KBM-7 (cell line): ENCODE measurements at regions not wholly inside any gene's neighbourhood (a gene's known extent, or its start where the extent isn't known, plus 50 kb on each side); places are given as distances from the start of the nearest gene placed in this dataset.

Experiments used
- DNase-seq: peaks from one replicate; pipeline ENCODE4 v3.0.0-alpha.2; 2015
- in situ Hi-C: fragments of 300-500 bp; cut with MboI; formaldehyde crosslinking; loops from 2 replicates; pipeline ENCODE4 v1.14.3; 2020; ENCODE audit warnings: low sequenced_read_pairs, low pct_unique_long_range_greater_than_20kb, mixed read lengths

DNA sequence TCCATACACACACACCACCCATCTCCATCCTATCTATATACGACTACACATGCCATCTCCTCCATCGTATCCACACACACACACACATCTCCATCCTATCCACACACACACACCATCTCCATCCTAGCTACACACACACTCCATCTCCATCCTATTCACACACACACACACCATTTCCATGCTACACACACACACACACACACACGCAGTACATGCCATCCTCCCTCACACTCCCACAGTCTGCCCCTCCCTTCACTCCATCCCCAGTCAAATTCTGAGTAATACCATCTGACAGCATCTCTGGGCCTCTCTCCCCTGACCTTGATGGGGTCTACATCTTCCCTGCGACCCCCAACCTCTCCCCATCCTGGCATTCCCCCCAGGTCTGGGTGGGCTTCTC is 193.8 kb upstream of the LHX5 start:
- DNase-seq = no peak
- in situ Hi-C loops = no loop called here

DNA sequence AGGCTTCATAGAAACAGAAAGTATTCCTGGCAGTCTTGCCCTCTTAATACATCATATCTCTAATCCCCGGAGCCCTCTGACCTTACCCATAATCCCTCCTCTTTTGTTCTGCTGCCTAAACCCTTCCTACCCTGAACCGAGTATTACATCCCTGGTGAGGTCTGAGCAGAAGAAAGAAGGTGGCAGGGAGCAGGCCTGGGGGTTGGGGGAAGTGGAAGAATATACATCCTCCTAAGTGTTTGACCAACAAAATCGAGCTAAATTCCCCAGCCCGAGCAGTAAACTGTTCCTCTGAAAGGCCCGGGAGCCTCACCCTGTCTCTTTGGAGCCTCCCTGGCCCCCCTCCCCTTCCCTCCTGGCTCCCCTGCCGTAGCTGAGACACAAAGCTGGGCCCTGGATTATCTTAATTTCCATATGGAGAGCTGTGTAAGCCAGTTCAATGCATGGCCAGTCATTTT is 192.6 kb upstream of the LHX5 start:
- in situ Hi-C loops = no loop called here

DNA sequence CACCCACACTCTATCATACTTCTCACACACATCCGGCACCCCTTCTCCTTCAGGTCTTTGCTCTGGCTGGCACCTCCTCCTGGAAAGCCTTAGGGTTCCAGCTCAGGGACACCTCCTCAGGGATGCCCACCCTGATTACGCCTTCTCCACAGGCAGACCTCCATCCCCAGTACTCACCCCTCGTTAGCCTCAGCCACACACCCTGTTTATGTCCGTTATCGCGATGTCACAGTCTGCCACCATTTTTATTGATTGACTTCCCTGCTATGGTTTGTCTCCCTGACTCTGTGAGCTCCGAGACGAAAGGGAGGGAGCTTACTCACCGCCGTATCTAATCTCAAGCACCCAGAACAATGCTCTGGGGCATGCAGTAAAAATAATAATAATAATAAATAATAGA is 191.7 kb upstream of the LHX5 start:
- no peak for DNase-seq

More for the DNA sequence above, 192.6 kb upstream of the LHX5 start:
- DNase-seq = no peak

DNA sequence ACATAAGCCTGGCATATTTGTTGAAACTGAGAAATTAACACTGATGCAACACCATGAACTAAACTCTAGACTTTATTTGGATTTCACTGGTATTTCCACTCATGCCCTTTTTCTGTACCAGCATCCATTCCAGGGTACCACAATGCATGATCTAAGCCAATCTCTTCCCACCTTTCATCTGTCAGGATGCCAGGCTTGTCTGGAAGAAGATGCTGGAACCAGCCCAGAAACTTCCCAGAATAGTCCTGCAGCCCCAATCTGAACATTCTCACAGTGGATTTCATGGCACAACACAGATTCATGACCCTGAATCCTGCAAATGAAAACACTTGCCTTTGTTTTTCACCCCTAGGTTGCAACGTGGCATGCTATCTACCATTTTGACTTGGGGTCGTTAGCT is 189.3 kb upstream of the LHX5 start:
- in situ Hi-C loops = no loop called here
- no peak for DNase-seq

More for the DNA sequence above, 191.7 kb upstream of the LHX5 start:
- in situ Hi-C loops = no loop called here

DNA sequence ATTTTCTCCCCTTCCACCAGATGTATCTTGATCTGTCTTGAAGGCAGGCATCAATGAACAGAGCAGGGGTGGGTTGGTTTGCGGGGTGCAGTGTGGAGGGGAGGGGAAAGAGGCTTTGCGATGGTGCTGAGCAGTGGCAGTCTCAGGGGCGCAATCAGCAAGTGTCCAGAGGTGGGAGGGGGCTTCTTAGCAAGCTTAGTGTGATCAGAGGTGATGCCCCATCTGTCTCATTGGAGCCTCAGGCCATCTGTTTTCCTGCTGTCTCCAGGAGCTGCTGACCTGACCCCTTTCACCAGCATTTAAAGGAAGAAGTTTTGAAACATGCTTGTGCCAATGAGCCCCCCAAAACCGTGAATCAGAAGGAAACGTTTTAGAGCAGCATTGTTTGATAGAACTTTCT is 187.7 kb upstream of the LHX5 start:
- DNase-seq = no peak
- in situ Hi-C loops = no loop called here

DNA sequence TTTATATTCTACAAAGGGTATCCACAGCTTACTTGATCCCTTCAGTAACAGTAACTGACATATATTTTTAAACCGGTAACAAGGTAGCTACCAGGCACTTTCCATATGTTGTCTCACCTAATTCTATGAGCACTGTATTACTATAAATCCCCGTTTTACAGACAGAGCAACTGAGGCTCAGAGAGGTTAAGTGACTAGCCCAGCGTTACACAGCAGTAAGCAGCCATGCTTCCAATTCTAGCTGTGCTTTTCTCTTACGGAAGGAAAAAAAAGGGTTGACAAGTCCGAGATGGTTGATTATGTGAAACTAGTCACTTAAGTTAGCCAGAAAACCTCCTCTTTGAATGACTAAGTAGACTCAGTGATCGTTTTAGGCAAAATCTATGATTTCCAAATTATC is 187.3 kb upstream of the LHX5 start:
- no peak for DNase-seq
- in situ Hi-C loops = no loop called here

DNA sequence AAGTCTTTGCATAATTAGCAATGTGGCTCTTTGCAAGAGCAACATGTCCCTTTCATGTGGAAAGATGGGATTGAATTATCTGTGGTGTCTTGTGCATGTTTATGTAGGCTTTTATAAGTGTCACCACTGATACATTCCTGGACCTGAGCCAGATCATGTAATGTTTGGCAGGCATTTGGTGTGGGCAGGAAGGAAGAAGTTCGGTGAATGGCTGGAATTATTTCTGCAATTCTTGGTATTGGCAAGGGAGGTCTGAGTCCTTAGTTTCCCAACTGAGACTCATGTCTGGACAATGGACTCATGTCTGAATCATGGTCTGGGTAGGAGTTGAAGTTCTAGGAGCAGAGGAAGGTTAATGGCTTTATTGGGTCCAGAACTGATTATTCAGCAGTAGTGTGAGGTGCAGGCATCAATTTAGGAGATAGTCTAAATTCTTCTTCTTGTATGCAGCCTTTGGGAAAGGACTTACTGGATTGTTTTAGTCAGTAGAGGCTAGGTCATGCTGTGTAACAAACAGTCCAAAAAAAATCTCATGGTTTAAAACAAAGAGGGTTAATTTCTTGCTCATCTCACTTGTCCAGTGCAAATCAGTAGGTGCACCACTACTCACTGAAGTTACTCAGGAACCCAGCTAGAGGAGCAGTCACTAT is 186.5 kb upstream of the LHX5 start:
- in situ Hi-C loops = no loop called here
- DNase-seq = no peak

DNA sequence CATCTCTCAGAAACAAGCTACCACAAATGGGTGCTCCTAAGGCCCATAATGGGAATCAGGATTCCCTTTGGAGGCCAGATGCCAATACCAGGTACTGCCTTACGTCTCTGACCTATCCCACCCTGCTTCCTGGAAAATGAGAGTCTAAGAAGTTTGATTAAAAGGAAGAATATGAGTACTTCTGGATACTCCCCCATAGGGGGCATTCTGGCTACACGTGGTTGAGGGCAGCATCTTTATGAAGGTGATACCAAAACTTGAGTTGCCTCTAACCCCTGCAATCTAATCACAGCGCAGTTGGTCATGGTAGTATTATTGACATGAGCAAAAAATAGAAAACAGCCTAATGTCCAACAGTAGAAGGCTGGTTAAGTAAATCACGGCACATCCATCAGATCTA is 184.2 kb upstream of the LHX5 start:
- DNase-seq = no peak
- in situ Hi-C loops = no loop called here

DNA sequence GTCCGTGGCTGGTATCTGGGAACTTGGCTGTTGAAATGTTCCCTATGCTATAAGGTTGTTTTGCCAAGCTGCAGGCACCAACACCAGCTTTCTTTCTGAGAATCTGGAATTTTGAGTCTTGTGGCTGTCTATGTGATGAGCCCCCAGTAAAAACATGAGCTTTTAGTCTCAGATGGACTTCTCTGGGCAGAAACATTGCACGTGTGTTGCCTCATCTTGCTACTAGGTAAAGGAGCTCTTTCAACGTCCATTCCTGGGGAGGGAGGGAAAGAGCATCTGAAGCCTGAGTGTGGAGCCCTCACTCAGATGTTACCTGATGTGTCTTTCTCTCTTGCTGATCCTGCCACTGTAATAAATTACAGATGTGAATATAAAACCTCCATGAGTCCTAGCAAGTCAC is 183.8 kb upstream of the LHX5 start:
- in situ Hi-C loops = no loop called here

DNA sequence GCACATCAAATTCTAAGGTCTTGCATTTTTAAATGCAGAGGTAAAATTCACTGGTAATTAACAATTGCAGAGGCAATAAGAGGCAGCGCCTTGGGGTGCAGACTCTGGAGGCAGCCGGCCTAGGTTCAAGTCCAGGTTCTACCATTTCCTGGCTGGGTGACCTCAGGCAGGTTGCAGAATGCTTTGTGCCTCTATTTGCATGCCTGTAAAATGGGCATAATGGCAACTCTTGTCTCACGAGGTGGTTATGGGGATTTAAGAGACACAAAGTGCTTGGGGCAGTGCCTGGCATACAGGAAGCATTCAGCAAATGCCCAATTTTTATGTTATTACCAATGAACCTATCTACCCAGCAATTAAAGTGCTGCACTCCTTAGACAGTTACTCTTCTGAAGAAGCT is 180.0 kb upstream of the LHX5 start:
- no peak for DNase-seq
- in situ Hi-C loops = no loop called here

More for the DNA sequence above, 183.8 kb upstream of the LHX5 start:
- no peak for DNase-seq

DNA sequence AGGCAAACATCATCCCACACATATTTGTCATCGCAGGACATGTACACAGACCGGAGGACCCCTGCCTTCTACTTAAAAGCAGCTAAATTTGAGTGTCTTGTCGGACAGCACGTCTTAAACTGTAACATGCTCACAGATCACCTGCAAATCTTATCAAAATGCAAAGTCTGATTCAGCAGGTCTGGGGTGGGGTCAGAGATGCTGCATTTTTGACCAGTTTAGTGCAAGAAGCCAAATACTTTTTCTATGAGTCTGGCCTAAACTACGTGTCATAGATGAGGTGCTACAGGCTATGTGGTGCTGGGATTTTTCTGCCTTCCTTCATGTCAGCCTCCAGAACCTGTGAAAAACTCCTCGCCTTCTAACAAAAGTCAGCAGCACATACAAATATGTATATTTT is 178.8 kb upstream of the LHX5 start:
- DNase-seq = no peak
- in situ Hi-C loops = no loop called here

DNA sequence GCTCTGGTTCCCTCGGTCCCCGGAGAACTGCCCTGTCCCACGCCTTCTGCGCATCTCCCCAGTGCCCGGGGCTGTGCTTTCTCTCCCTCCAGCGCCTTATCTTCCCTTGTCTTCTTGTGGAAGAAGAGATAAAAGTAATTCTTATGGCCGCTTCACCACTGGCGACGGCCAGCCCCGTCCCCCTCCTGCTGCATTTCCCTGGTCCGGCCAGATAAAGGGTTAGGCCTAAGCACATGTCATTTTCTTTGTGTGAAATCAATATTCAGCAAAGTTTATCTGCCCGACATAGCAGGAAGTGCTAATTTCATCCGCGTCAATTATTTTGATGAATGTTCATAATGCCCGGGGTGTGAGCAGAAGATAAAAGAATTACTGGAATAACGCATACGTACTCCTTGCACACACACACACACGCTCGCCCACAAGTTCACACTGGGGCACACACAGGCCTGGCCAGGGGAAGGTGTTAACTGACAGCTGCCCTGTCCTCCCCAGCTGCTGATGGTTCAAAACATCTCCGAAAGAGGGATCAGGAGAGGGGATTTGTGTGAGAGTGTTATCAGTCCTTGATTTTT is 177.7 kb upstream of the LHX5 start:
- in situ Hi-C loops = no loop called here

DNA sequence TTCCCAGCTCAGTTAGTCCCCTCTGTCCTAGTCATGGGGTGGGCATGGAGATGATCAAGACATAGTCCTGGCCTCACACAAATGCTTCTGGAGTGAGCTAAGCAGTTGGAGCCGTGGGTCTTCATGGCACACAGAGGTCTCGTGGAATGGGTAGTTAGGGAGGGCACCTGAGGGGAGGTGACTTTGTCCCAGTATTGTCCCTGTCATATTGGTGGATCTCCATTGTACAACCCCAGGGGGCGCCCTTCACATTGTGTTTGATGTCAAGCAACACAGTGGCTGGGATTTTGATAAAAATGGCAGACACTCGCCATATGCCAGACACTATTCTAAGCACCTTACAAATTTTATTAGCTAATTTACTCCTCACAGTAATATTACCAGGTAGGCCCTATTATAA is 175.4 kb upstream of the LHX5 start:
- DNase-seq = no peak
- in situ Hi-C loops = no loop called here

More for the DNA sequence above, 177.7 kb upstream of the LHX5 start:
- DNase-seq = peak; percentile 31

DNA sequence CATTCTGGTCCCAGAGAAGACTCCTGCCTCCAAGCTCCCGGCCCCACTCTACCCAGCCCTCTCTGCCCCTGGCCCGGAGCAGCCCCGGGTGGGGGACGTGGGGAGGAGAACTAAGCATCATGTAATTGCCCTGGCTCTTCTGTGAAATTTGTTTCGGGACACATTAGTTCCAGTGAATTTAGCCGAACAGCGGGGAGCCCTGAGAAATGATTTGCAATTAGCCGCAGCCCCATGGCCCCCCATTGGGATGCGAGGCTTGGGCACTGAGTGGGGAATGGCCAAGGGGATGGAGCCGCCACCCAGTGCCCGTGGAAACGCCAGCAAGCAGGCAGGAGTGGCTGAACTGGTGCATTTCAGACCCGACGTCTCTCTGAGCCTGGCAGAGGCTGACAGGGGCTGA is 173.9 kb upstream of the LHX5 start:
- in situ Hi-C loops = no loop called here
- DNase-seq = no peak

DNA sequence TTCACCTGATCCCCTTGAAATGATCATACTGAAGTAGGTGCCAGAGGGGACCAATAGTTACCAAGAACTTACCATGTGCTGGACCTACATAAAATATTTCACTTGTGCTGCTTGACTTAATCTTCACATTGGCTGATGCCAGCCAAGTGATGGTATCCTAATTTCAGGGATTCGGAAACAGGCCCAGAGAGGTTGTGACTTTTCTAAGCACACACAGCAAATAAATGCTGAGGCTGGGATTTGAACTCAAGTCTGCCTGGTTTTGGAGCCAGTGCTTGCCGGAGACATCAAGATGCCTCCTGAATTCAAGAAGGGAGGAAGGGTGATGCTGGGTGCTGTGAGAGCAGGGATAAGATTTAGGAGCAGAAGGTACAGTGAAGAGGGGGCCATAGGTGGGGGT is 173.5 kb upstream of the LHX5 start:
- in situ Hi-C loops = no loop called here
- DNase-seq = no peak

DNA sequence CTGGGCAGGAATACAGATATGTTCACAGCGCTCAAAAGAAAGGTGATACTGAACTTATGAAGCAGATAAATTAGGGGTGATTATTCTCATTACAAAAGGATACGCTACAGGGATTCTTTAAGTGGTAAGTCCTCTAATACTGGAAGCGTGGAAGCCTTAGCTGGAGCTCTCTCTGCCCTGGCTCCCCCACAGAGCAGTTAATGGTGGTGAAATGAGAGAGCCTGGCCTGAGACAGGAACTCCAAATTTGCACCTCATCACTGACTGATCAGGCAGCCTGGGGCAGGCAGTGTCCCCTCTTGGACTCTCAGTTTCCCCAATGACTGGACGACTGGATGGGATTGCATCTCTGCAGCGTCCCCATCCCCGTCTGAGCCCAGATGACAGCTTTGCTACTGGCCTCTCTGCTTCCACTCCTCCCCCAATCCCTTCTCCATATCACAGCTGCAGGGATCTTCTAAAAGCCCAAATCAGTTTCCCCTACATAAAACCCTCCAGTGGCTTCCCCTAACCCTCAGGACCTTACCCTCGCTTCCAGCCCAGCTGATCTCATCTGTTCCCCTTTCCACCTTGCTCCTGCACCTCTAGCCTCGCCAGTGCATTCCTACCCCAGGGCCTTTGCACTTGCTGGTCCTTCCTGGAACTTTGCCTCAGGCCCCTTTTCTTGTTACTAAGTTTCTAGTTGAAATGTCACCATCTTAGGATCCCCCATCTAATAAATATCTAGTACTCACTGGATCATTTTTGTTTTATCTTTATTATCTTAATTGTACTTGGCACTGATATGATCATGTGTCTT is 171.7 kb upstream of the LHX5 start:
- in situ Hi-C loops = no loop called here
- no peak for DNase-seq

DNA sequence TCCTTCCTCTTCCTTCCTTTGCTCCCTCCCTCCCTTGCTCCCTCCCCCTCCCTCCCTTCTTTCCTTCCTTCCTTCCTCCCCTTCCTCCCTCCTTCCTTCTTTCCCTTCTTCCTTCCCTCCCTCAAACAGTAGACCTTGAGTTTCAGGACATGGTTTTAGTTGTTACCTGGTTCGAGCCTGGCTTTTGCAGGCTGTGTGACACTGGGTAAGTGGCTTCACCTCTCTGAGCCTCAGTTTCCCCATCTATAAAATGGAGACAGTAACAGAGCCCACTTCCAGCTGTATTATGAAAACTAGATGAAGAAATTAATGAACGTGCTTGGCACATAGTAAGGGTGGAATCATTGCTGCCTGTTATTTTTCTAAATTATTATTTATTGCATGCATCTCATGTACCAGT is 171.0 kb upstream of the LHX5 start:
- DNase-seq = no peak
- in situ Hi-C loops = no loop called here

DNA sequence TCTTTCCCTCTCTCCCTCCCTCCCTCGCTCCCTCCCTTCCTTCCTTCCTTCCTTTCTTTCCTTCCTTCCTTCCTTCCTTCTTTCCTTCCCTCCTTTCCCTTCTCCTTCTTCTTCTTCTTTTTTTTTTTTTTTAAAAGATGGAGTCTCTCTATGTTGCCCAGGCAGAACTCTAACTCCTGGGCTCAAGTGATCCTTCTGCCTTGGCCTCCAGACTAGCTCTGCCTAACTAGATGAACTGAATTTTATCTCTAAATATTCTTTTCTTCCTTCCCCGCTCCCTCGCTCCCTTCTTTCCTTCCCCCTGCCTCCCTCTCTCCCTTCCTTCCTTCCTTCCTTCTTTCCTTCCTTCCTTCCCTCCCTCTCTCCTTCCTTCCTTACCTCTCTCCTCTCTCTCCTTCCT is 170.5 kb upstream of the LHX5 start:
- DNase-seq = no peak
- in situ Hi-C loops = no loop called here

DNA sequence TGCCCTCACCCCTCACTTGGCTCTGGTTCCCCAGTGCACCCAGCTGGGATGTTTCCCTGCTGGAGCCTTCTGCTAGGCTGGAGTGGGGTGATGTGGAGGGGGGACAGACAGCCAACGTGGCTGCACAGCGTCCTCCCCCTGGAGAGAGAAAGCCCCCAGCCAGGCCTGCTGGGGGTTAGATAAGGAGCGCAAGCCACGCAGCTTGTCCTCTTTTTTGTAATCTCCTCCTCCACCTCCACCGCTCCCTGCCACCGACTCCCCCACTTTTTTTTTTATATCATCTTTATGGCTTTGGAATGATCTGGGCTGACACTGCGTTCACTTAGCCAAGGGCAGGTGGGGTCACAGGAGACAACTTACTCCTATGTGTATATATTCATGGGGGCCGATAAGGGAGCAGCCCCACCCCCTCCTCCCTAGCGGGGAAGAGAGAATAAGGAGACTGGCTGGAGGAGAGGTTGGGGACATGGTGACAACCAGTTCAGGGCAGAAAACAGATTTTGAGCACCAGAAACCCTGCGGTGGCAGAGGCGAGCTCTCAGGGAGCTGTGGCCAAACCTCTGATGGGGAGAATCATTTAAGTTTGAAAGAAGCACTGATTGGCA is 169.9 kb upstream of the LHX5 start:
- no peak for DNase-seq
- in situ Hi-C loops = no loop called here

DNA sequence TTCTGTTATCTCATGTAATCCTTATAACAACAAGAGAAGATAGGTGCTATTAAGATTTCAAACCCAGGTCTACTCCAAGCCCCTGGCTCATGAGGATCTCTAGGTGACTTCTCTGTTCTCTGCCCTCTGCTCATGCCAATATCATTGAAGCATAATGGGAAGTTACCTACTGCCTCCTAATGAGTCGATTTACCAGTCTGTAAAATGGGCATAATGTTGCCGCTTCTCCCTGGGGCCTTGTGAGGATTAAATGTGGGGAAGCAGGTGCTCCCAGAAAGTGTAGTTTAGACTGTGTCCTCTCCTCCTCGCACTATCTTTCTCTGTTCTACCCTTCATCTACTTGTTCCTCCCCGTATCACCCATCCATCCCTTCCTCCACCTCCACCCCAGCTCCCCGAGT is 169.2 kb upstream of the LHX5 start:
- DNase-seq = no peak
- in situ Hi-C loops = no loop called here
